Prostate gland (tissue), 2 donors: ENCODE measurements at regions not wholly inside any gene's neighbourhood (a gene's known extent, or its start where the extent isn't known, plus 50 kb on each side); places are given as distances from the start of the nearest gene placed in this dataset.

ENCODE experiments used
- POLR2A ChIP-seq: fragments of 450-650 bp; IDR thresholded peaks from one replicate; pipeline ENCODE4 v1.6.1; 2016; ENCODE audit warnings: antibody characterized with exemption, mild to moderate bottlenecking
- POLR2AphosphoS5 ChIP-seq: sonication (generic); formaldehyde crosslinking; IDR thresholded peaks from one replicate; pipeline ENCODE4 v1.6.1; 2017; ENCODE audit warnings: antibody characterized with exemption
- TF ChIP-seq, protein P1 (sequence below), 4 experiments: fragments of 200-600 bp in 2 of 4; fragments of 450-650 bp in 2 of 4; sonication (generic) in 2 of 4; IDR thresholded peaks; 1 replicate in 3 of 4; 2 replicates in 1 of 4; pipeline ENCODE4 v1.5.1; 2016 to 2019; ENCODE audit warnings: antibody characterized with exemption in 4 of 4, mild to moderate bottlenecking in 2 of 4, moderate library complexity in 2 of 4

DNA sequence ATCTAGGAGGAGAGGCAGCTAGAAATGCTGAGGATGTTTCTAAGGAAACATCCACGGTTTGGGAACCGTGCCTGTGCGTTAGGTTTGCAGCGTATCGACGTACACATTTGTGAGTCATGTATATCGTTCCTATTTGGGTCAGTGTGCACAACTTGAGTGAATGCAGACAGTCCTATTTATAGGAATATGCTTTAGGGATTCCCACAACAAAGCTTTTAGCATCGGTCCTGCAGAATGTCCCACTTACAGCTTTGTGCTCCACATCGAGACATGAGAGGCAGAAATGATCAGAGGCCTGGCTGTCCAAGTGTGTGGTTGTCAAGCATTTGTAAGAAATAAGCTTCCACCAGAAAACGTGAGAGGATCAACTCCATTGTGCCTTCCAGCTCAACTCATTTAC lies 1282.7 kb upstream of the WWC1 start:
- TF ChIP-seq, protein P1, sequence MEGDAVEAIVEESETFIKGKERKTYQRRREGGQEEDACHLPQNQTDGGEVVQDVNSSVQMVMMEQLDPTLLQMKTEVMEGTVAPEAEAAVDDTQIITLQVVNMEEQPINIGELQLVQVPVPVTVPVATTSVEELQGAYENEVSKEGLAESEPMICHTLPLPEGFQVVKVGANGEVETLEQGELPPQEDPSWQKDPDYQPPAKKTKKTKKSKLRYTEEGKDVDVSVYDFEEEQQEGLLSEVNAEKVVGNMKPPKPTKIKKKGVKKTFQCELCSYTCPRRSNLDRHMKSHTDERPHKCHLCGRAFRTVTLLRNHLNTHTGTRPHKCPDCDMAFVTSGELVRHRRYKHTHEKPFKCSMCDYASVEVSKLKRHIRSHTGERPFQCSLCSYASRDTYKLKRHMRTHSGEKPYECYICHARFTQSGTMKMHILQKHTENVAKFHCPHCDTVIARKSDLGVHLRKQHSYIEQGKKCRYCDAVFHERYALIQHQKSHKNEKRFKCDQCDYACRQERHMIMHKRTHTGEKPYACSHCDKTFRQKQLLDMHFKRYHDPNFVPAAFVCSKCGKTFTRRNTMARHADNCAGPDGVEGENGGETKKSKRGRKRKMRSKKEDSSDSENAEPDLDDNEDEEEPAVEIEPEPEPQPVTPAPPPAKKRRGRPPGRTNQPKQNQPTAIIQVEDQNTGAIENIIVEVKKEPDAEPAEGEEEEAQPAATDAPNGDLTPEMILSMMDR (IDR thresholded peaks at IDR 0.05) = no peak
- no peak for TF ChIP-seq POLR2A
- no peak for TF ChIP-seq POLR2AphosphoS5
